ENCODE measurements at regions not wholly inside any gene's neighbourhood (a gene's known extent, or its start where the extent isn't known, plus 50 kb on each side); places are given as distances from the start of the nearest gene placed in this dataset.

GRCh38 chr1:198841477-198841876 lies 202.6 kb downstream of the PTPRC start:
- Histone ChIP-seq H3K36me3 (ENCODE audit: insufficient read depth, low read length) (peaks cover 80% of the 10 kb centered on the region), H3K9ac (ENCODE audit: low read depth, low read length) (no peak overlapping the region), H3K9me3 (ENCODE audit: insufficient read depth, low read length, severe bottlenecking) (no peaks in the 10 kb centered on the region), H3K27ac (ENCODE audit: low read length) (0 out of 2 replicates have a peak overlapping the region, but pooled peaks have one; percentile 4), H3K4me3 (ENCODE audit: low read depth in 1 of 2, low read length in 2 of 2) (no peak overlapping the region), H2AFZ (ENCODE audit: low read depth, low read length) (no peak overlapping the region), H3K79me2 (ENCODE audit: insufficient read depth, low read length) (peaks cover 63% of the 10 kb centered on the region), H4K20me1 (ENCODE audit: insufficient read depth, low read length) (peaks cover 21% of the 10 kb centered on the region), H3K4me1 (ENCODE audit: insufficient read depth, low read length) (no peaks in the 10 kb centered on the region), H3K27me3 (ENCODE audit: insufficient read depth, low read length, poor library complexity) (no peaks in the 10 kb centered on the region), H3K4me2 (ENCODE audit: insufficient read depth, low read length) (no peak overlapping the region)
- DNase-seq (no peak), ATAC-seq (ENCODE audit: insufficient read depth, low read depth) (no peak)
- TF ChIP-seq EZH2 (IDR thresholded peaks at IDR 0.05; ENCODE audit: borderline replicate concordance, low read depth, low read length, severe bottlenecking) (no peak), CTCF (IDR thresholded peaks at IDR 0.05; ENCODE audit: borderline replicate concordance, extremely low read depth, low read length, poor library complexity, severe bottlenecking) (no peak)

- no peak for TF ChIP-seq EZH2 (IDR thresholded peaks at IDR 0.05; ENCODE audit: borderline replicate concordance, low read depth, low read length, severe bottlenecking)
- TF ChIP-seq CTCF (IDR thresholded peaks at IDR 0.05; ENCODE audit: borderline replicate concordance, extremely low read depth, low read length, poor library complexity, severe bottlenecking) = no peak
- peak; percentile 8 for ATAC-seq (ENCODE audit: insufficient read depth, low read depth)
- Histone ChIP-seq H4K20me1 (ENCODE audit: insufficient read depth, low read length) (peaks cover 32% of the 10 kb centered on the region), H3K4me2 (ENCODE audit: insufficient read depth, low read length) (no peak overlapping the region), H3K4me3 (ENCODE audit: low read depth in 1 of 2, low read length in 2 of 2) (no peak overlapping the region), H3K4me1 (ENCODE audit: insufficient read depth, low read length) (no peaks in the 10 kb centered on the region), H3K27me3 (ENCODE audit: insufficient read depth, low read length, poor library complexity) (no peaks in the 10 kb centered on the region), H3K9ac (ENCODE audit: low read depth, low read length) (no peak overlapping the region), H3K36me3 (ENCODE audit: insufficient read depth, low read length) (peaks cover 82% of the 10 kb centered on the region), H3K9me3 (ENCODE audit: insufficient read depth, low read length, severe bottlenecking) (no peaks in the 10 kb centered on the region), H3K27ac (ENCODE audit: low read length) (0 out of 2 replicates have a peak overlapping the region, but pooled peaks have one; percentile 26), H3K79me2 (ENCODE audit: insufficient read depth, low read length) (peaks cover 67% of the 10 kb centered on the region), H2AFZ (ENCODE audit: low read depth, low read length) (no peak overlapping the region)
- no peak for DNase-seq
Observed at GRCh38 chr1:198842686-198843085, 203.8 kb downstream of the PTPRC start.

- Histone ChIP-seq H3K27ac (ENCODE audit: low read length) (peak overlapping the region; percentile 40; the same call in 1 of the 2 replicates), H3K9ac (ENCODE audit: low read depth, low read length) (no peak overlapping the region), H3K4me1 (ENCODE audit: insufficient read depth, low read length) (no peaks in the 10 kb centered on the region), H3K4me2 (ENCODE audit: insufficient read depth, low read length) (no peak overlapping the region), H2AFZ (ENCODE audit: low read depth, low read length) (no peak overlapping the region), H4K20me1 (ENCODE audit: insufficient read depth, low read length) (peaks cover 31% of the 10 kb centered on the region), H3K9me3 (ENCODE audit: insufficient read depth, low read length, severe bottlenecking) (no peaks in the 10 kb centered on the region), H3K36me3 (ENCODE audit: insufficient read depth, low read length) (peaks cover 88% of the 10 kb centered on the region), H3K27me3 (ENCODE audit: insufficient read depth, low read length, poor library complexity) (no peaks in the 10 kb centered on the region), H3K79me2 (ENCODE audit: insufficient read depth, low read length) (peaks cover 76% of the 10 kb centered on the region), H3K4me3 (ENCODE audit: low read depth in 1 of 2, low read length in 2 of 2) (no peak overlapping the region)
- no peak for DNase-seq
- ATAC-seq (ENCODE audit: insufficient read depth, low read depth) = no peak
- TF ChIP-seq EZH2 (IDR thresholded peaks at IDR 0.05; ENCODE audit: borderline replicate concordance, low read depth, low read length, severe bottlenecking) = no peak
- no peak for TF ChIP-seq CTCF (IDR thresholded peaks at IDR 0.05; ENCODE audit: borderline replicate concordance, extremely low read depth, low read length, poor library complexity, severe bottlenecking)
Observed at GRCh38 chr1:198845271-198845670, 206.4 kb downstream of the PTPRC start.

- ATAC-seq (ENCODE audit: insufficient read depth, low read depth) = 0 out of 3 replicates have a peak, but pooled peaks have one; percentile 9
- Histone ChIP-seq H3K9me3 (ENCODE audit: insufficient read depth, low read length, severe bottlenecking) (no peaks in the 10 kb centered on the region), H3K4me2 (ENCODE audit: insufficient read depth, low read length) (no peak overlapping the region), H4K20me1 (ENCODE audit: insufficient read depth, low read length) (peaks cover 34% of the 10 kb centered on the region), H3K27ac (ENCODE audit: low read length) (no peak overlapping the region), H3K36me3 (ENCODE audit: insufficient read depth, low read length) (peaks cover 89% of the 10 kb centered on the region), H3K79me2 (ENCODE audit: insufficient read depth, low read length) (peaks cover 79% of the 10 kb centered on the region), H3K4me3 (ENCODE audit: low read depth in 1 of 2, low read length in 2 of 2) (no peak overlapping the region), H2AFZ (ENCODE audit: low read depth, low read length) (no peak overlapping the region), H3K9ac (ENCODE audit: low read depth, low read length) (no peak overlapping the region), H3K4me1 (ENCODE audit: insufficient read depth, low read length) (no peaks in the 10 kb centered on the region), H3K27me3 (ENCODE audit: insufficient read depth, low read length, poor library complexity) (no peaks in the 10 kb centered on the region)
- DNase-seq = no peak
- TF ChIP-seq EZH2 (IDR thresholded peaks at IDR 0.05; ENCODE audit: borderline replicate concordance, low read depth, low read length, severe bottlenecking) = no peak
- no peak for TF ChIP-seq CTCF (IDR thresholded peaks at IDR 0.05; ENCODE audit: borderline replicate concordance, extremely low read depth, low read length, poor library complexity, severe bottlenecking)
Observed at GRCh38 chr1:198845851-198846250, 207.0 kb downstream of the PTPRC start.

Data from DND-41 (cell line).